Mesothelial cell of epicardium (in vitro differentiated cells): ENCODE measurements at regions not wholly inside any gene's neighbourhood (a gene's known extent, or its start where the extent isn't known, plus 50 kb on each side); places are given as distances from the start of the nearest gene placed in this dataset.

Experiments used
- DNase-seq, 2 experiments: peaks; one replicate each; pipeline ENCODE4 v3.0.0; 2021; ENCODE audit warnings: low spot score in 2 of 2; ENCODE audit not compliant: unreplicated experiment in 2 of 2
- H3K27ac Mint-ChIP-seq: 2 replicates; pipeline ENCODE4 v1.8.0; 2021; ENCODE audit warnings: mixed read lengths
- H3K27me3 Mint-ChIP-seq: 2 replicates; pipeline ENCODE4 v1.8.0; 2021; ENCODE audit warnings: low read depth, mixed read lengths
- H3K36me3 Mint-ChIP-seq: 2 replicates; pipeline ENCODE4 v1.8.0; 2021; ENCODE audit warnings: mixed read lengths
- H3K4me1 Mint-ChIP-seq: 2 replicates; pipeline ENCODE4 v1.8.0; 2021; ENCODE audit warnings: mixed read lengths
- H3K4me3 Mint-ChIP-seq: 2 replicates; pipeline ENCODE4 v1.8.0; 2021; ENCODE audit warnings: mild to moderate bottlenecking, moderate library complexity, mixed read lengths
- H3K9me3 Mint-ChIP-seq: 2 replicates; pipeline ENCODE4 v1.8.0; 2021; ENCODE audit warnings: mixed read lengths
- TF ChIP-seq, protein P1 (sequence below): fragments of 200-600 bp; sonication (generic); IDR thresholded peaks from one replicate; pipeline ENCODE4 v1.5.0; 2021; ENCODE audit warnings: antibody characterized with exemption; ENCODE audit not compliant: unreplicated experiment

DNA sequence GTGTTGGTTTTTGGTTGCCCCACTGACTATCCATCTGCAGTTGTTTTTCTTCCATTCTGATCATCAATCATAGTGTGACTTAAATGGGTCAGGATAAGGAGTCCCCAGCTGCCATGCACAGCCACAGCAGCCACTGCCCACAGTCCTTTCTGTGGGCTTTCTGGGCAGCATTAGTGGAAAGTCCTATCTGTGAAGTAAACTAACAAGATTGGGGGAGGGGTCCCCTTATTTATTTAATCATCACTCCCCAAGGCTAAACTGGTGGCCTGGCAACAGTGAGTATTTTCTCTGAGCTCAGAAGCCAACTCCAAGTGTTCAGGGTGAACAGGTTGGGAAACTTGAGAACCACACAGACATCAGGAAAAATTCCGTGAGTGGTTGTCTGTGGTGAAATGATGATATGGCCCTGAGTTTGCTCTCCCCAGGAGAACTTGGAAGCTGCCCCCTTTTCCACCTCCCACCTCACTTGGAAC lies 145.0 kb downstream of the CCDC34 start:
- H3K9me3 Mint-ChIP-seq = no peaks in the 10 kb centered on the region
- H3K4me1 Mint-ChIP-seq = peaks cover 52% of the 10 kb centered on the region
- H3K27ac Mint-ChIP-seq = no peak overlapping the region
- peak overlapping the region; percentile 87 for H3K4me3 Mint-ChIP-seq
- peaks cover 2% of the 10 kb centered on the region for H3K36me3 Mint-ChIP-seq
- no peak for DNase-seq
- no peaks in the 10 kb centered on the region for H3K27me3 Mint-ChIP-seq
- TF ChIP-seq, protein P1, sequence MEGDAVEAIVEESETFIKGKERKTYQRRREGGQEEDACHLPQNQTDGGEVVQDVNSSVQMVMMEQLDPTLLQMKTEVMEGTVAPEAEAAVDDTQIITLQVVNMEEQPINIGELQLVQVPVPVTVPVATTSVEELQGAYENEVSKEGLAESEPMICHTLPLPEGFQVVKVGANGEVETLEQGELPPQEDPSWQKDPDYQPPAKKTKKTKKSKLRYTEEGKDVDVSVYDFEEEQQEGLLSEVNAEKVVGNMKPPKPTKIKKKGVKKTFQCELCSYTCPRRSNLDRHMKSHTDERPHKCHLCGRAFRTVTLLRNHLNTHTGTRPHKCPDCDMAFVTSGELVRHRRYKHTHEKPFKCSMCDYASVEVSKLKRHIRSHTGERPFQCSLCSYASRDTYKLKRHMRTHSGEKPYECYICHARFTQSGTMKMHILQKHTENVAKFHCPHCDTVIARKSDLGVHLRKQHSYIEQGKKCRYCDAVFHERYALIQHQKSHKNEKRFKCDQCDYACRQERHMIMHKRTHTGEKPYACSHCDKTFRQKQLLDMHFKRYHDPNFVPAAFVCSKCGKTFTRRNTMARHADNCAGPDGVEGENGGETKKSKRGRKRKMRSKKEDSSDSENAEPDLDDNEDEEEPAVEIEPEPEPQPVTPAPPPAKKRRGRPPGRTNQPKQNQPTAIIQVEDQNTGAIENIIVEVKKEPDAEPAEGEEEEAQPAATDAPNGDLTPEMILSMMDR = no peak

DNA sequence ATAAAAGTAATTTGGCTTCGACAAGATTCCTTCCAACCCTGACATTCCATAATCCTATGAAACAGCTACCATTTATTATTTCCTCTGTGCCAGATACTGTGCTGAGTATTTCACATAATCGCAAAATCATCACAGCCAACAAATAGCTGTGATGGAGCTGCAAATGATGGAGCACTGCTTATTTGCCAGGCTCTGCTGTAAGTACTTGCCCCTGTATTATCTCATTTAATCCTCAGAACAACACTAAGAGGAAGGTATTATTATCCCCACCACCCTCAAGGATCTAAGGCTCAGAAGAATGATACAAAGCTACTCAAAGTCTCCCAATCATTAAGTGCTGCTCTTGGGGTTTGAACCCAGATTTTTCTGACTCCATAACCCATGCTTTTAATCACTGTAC lies 145.5 kb downstream of the CCDC34 start:
- Mint-ChIP-seq H3K27ac (no peak overlapping the region), H3K4me1 (peaks cover 52% of the 10 kb centered on the region)

DNA sequence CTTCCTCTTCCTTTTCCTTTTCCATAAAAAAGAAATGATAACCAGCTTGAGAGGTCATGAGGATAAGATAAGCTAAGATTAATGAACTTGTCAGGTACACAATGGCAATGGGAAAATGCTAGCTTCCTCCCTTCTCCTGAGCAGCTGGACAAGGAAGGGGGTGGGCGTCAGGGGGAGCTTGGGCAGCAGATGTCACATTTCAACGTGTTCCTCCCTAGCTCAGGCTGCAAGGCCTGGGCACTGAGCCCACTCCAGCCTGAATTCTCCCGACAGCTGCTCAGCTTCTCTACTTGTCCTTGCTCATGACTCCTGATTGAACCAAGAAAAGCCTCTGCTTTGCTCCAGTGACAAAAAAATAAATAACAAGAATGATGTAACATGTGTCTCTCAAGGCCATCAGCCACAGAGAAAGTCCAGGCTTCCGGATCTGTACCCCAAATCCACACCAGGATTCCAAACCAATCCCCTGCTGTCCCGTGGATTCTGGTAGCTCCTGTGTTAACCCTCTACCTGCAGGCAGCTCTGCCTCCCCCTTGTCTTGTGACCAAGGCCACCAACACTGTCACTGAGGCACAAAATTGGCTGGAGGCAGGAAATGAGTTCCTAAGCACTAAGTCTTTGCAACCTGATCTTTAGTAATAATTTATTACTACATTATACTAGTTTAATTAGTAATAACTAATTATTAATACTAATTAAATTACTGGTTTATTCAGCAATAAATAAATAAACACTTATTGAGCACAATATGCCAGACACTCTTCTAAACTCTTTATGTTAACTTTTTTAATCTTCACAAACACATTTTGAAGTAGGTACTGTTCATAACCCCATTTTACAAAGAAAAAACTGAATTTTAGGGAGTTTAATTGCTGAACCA lies 146.5 kb downstream of the CCDC34 start:
- Mint-ChIP-seq H3K27ac (peak overlapping the region; percentile 43), H3K9me3 (no peaks in the 10 kb centered on the region), H3K4me1 (peaks cover 52% of the 10 kb centered on the region), H3K36me3 (peaks cover 12% of the 10 kb centered on the region), H3K27me3 (no peaks in the 10 kb centered on the region), H3K4me3 (no peak overlapping the region)
- TF ChIP-seq, protein P1 = no peak
- DNase-seq = no peak

More for the DNA sequence above, 145.5 kb downstream of the CCDC34 start:
- DNase-seq = no peak
- Mint-ChIP-seq H3K9me3 (no peaks in the 10 kb centered on the region), H3K36me3 (peaks cover 3% of the 10 kb centered on the region), H3K27me3 (no peaks in the 10 kb centered on the region), H3K4me3 (no peak overlapping the region)
- TF ChIP-seq, protein P1 = no peak

DNA sequence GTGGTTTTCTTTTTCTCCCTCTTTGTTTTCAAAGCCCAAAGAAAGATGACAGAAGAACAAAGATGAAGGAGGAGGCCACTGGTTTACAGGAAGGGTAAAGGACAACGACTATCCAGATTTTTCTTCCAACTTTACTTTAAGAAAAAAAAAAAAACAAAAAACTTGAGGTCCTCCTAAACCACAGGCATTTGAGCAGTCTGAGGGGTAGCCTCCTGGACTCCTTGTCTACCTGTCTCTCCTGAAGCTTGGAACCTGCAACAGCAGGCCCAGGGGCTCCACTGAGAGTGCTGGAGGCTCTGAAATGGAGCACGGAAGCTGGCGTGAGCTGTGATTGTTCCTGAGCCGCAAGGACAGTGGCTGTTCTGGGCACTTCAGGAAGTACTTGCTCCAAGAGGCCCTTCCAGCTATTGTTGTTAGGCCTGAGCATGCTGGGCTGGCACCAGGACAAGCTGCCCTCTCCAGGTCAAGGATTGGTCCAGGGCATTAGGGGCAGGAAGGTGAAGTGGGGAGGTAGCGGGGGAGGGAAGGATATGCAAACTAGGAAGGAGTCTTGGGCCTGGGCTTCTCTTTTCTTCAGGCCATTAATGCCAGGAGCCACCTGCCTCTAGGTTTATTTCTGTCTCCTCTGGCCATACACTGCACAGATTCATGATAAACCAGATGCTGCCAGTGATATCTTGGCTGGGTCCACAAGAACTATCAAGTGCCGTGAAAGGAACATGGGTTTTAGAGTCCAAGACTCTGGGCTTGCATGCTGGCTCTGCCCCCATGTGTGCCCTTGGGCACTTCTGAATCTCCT lies 147.3 kb downstream of the CCDC34 start:
- Mint-ChIP-seq H3K36me3 (peaks cover 14% of the 10 kb centered on the region), H3K4me1 (peaks cover 52% of the 10 kb centered on the region), H3K27me3 (no peaks in the 10 kb centered on the region), H3K9me3 (no peaks in the 10 kb centered on the region), H3K27ac (peak overlapping the region; percentile 43), H3K4me3 (no peak overlapping the region)
- DNase-seq = no peak
- TF ChIP-seq, protein P1 = no peak

DNA sequence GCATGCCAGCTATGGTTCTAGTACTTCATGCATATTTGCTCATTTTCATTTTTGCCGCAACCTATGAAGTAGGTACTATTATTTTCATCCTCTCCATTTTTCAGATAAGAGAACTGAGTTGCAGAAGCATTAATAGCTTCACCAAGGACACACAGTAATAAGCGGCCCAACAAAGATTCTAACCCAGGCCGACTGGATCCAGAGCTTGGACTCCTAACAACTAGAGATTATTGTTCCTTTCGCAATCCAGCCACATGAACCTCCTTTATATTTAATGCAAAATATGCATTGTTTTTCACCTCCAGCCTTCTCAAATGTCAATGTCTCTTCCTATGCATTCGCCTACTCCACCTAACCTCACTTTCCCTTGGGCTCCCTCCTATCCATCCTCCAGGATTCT lies 148.3 kb downstream of the CCDC34 start:
- no peaks in the 10 kb centered on the region for H3K27me3 Mint-ChIP-seq
- H3K27ac Mint-ChIP-seq = no peak overlapping the region
- H3K9me3 Mint-ChIP-seq = no peaks in the 10 kb centered on the region
- no peak overlapping the region for H3K4me3 Mint-ChIP-seq
- peaks cover 53% of the 10 kb centered on the region for H3K4me1 Mint-ChIP-seq
- TF ChIP-seq, protein P1 = no peak
- no peak for DNase-seq
- H3K36me3 Mint-ChIP-seq = peaks cover 16% of the 10 kb centered on the region
